Fibroblast of the aortic adventitia (primary cell): ENCODE measurements at regions not wholly inside any gene's neighbourhood (a gene's known extent, or its start where the extent isn't known, plus 50 kb on each side); places are given as distances from the start of the nearest gene placed in this dataset.
"Not testable (repeated sequence)": the region's sequence is repeated elsewhere in the genome, so short reads cannot be mapped to it uniquely, and the experiment has no call there.

ENCODE experiments used
- DNase-seq: peaks from one replicate; pipeline ENCODE4 v3.0.0-alpha.2; 2010; ENCODE audit warnings: low read depth
- H3K4me3 ChIP-seq: 2 replicates; pipeline ENCODE4 v1.5.1; 2011; ENCODE audit warnings: low read depth, mild to moderate bottlenecking, control low read depth, low read length, moderate library complexity
- TF ChIP-seq, protein P1 (sequence below): IDR thresholded peaks from 2 replicates; pipeline ENCODE4 v1.5.1; 2011; ENCODE audit warnings: mild to moderate bottlenecking, low read length, control low read depth, inconsistent platforms; ENCODE audit not compliant: insufficient read depth

- H3K4me3 ChIP-seq = no peak overlapping the region
- DNase-seq = no peak
- TF ChIP-seq, protein P1, sequence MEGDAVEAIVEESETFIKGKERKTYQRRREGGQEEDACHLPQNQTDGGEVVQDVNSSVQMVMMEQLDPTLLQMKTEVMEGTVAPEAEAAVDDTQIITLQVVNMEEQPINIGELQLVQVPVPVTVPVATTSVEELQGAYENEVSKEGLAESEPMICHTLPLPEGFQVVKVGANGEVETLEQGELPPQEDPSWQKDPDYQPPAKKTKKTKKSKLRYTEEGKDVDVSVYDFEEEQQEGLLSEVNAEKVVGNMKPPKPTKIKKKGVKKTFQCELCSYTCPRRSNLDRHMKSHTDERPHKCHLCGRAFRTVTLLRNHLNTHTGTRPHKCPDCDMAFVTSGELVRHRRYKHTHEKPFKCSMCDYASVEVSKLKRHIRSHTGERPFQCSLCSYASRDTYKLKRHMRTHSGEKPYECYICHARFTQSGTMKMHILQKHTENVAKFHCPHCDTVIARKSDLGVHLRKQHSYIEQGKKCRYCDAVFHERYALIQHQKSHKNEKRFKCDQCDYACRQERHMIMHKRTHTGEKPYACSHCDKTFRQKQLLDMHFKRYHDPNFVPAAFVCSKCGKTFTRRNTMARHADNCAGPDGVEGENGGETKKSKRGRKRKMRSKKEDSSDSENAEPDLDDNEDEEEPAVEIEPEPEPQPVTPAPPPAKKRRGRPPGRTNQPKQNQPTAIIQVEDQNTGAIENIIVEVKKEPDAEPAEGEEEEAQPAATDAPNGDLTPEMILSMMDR = no peak
Measured at GRCh38 chr3:70618151-70618550, 305.7 kb upstream of the MDFIC2 start.

DNA sequence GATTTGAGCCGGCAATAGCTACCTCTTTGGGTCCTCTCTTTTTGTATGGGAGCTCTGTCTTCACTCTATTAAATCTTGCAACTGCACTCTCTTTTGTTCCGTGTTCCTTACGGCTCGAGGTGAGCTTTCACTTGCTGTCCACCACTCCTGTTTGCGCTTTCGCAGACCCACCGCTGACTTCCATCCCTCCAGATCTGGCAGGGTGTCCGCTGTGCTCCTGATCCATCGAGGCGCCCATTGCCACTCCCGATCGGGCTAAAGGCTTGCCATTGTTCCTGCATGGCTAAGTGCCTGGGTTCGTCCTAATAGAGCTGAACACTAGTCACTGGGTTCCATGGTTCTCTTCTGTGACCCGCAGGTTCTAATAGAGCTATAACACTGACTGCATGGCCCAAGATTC is 304.9 kb upstream of the MDFIC2 start:
- not testable (repeated sequence) for DNase-seq, H3K4me3 ChIP-seq

- H3K4me3 ChIP-seq = no peak overlapping the region
- TF ChIP-seq, protein P1 = no peak
- DNase-seq = no peak
Measured at GRCh38 chr3:70615286-70615685, 302.8 kb upstream of the MDFIC2 start.

- DNase-seq = no peak
- TF ChIP-seq, protein P1 = no peak
- H3K4me3 ChIP-seq = no peak overlapping the region
Measured at GRCh38 chr3:70614111-70614510, 301.7 kb upstream of the MDFIC2 start.

- H3K4me3 ChIP-seq = no peak overlapping the region
- TF ChIP-seq, protein P1 = no peak
- no peak for DNase-seq
Measured at GRCh38 chr3:70612920-70613319, 300.5 kb upstream of the MDFIC2 start.

GRCh38 chr3:70611667-70612277 is 299.3 kb upstream of the MDFIC2 start:
- H3K4me3 ChIP-seq, DNase-seq: not testable (repeated sequence)

DNA sequence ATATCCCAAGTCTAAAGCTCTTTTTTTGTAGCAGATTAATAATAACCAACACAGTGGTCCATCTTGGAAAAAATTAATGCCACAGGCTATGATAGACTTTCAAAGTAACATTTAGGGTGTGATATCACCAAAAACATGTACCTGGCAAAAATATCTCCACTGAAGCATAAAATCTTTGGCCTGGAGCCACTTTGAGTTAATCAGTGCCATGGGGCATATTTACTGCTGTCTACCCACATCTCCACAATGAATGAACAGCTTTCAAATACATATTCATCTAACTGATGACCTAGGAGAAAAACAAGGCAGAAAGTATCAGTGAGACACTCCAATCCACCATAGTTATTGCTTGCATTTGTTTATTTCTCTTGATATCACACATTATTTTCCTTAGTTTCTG is 296.0 kb upstream of the MDFIC2 start:
- TF ChIP-seq, protein P1 = no peak
- no peak overlapping the region for H3K4me3 ChIP-seq
- DNase-seq = no peak

DNA sequence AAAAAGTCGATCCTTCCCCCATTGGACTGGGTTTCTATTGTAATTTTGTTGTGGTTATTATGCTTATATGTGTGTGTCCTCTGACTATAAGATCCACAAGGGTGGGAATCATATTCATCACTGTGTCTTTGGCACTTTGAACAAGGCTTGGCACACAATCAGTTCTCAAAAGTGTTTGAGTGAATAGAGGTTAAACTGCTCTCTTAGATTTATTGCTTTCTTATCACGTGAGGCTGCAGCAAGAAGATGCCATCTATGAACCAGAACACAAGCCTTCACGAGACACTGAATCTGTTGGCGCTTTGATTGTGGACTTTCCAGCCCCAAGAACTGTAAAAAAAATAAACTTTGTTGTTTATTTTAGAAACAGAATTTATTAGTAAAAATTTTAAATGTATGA is 295.0 kb upstream of the MDFIC2 start:
- DNase-seq = no peak
- no peak overlapping the region for H3K4me3 ChIP-seq
- TF ChIP-seq, protein P1 = no peak
